Activated CD4-positive, CD25-positive, alpha-beta regulatory T cell (primary cell): ENCODE measurements at regions not wholly inside any gene's neighbourhood (a gene's known extent, or its start where the extent isn't known, plus 50 kb on each side); places are given as distances from the start of the nearest gene placed in this dataset.

Experiments
- DNase-seq, 4 experiments: peaks; one replicate each; lab custom pipeline; 2025; lab: John Stamatoyannopoulos, UW

GRCh38 chr11:104830508-104830907, 67.8 kb downstream of the CASP12 start:
- no peak for DNase-seq

DNA sequence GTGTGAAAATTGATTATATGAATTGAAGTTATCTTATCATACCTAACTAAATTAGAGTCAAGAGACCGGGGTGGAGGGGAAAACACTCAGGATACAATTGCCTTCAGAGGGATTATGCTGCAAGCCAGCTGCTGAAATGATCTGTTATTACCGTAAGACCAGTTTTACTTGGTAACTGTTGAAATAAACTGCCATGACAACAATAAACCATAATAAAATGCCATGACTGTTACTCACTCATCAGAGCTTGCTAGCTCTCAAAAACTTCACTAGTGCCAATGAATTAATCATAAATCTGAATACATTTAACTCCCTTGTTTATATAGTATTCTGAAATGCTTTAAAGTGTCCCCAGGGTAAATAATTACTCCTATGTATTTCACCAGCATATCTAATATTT, 68.2 kb downstream of the CASP12 start:
- DNase-seq: no peak

DNA sequence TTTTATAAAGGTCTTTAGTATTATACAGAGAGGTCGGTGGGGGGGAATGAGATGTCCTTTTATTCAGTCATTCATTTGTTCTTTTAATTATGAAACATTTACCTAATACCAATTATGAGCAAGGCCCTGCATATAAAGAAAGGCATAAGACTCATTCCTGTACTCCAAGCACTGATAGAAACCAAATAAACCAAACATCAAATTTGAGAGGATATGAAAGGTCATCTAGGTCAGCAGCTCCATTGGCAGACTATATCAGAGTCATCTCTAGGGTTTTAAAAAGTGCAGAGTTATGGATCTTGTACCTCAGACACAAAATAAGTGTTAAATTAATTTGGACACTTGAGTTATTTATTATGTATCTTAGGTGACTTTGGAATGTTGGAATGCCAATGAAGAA, 71.5 kb downstream of the CASP12 start:
- no peak for DNase-seq

- no peak for DNase-seq
Measured at GRCh38 chr11:104823657-104824056, 74.6 kb downstream of the CASP12 start.

- no peak for DNase-seq
Measured at GRCh38 chr11:104820431-104820830, 77.8 kb downstream of the CASP12 start.

- no peak for DNase-seq
Measured at GRCh38 chr11:104819603-104820002, 78.7 kb downstream of the CASP12 start.

DNA sequence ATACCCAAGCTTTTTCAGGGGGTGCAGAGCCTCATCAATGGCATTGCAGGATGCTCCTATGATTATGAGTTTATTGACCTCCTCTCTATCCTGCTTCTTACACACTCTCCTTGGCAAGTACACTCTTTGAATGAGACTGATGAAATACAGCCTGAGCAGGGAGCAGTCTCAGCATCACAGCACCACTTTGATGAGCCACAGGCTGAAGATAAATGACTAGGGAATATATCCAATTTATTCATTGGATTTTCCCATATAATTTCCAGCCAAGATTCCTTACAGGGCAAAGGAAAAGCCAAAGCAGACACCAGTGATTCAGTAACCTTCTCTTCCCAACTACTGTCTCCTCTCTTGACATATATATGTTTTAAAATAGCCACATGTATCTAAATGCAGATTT, 79.2 kb downstream of the CASP12 start:
- DNase-seq: no peak

- DNase-seq: no peak
Measured at GRCh38 chr11:104817973-104818372, 80.3 kb downstream of the CASP12 start.

DNA sequence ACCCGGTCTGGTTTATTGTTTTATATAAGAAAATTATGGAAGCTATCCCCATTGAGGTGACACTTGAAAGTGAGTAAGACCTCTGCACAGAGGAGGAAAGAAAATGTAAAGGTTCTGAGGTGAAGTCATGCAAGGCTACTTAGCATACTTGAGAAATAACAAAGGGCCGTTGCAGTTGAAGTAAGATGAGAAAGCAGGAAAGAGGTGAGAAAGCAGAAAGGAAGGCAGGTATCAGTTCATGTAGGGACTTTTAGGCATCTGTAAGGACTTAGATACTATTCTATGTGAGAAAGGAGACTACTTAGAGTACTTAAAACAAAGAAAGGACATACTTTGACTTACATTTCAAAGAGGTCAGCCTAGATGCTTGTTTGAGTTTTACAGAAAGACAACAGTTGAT, 84.7 kb downstream of the CASP12 start:
- no peak for DNase-seq

GRCh38 chr11:104812103-104812788, 86.0 kb downstream of the CASP12 start:
- DNase-seq: no peak

DNA sequence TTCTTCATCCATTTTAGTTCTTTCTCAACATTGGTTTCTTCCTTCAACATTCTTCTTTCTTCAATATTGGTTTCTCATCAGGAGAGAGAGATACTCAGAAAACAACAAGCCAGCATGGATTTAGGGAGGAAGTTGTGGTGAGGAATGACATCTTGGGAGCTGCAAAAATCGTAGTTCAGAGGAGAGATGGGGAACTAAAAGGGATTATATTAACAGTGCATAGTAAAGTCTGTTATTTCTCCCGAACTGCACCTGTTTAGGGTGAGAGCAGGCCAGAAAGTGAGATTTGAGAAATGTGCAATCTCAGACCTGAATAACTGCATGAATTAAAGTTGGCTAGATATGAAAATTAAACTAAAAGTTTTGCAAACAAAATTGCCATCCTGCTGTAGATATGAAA, 94.5 kb downstream of the CASP12 start:
- no peak for DNase-seq

- no peak for DNase-seq
Measured at GRCh38 chr11:104799251-104799650, 99.0 kb downstream of the CASP12 start.

DNA sequence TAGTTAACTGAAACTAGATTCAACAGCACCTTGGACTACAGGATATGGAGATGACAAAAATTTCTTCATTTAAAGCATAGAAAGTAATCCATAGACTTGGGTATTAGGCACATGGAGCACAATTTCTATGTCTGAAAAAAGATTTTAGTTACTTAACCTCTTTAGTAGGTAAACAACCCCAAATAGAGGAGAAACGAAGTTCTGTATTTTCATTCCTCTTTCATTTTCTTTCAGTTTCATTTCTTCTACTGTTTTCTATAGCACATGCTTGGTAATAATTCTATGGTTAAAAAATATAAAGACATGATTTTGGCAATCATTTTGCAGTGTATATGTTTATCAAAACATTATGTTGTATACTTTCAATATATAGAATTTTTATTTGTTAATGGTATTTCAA, 99.5 kb downstream of the CASP12 start:
- no peak for DNase-seq

- no peak for DNase-seq
Measured at GRCh38 chr11:104796301-104796700, 102.0 kb downstream of the CASP12 start.

DNA sequence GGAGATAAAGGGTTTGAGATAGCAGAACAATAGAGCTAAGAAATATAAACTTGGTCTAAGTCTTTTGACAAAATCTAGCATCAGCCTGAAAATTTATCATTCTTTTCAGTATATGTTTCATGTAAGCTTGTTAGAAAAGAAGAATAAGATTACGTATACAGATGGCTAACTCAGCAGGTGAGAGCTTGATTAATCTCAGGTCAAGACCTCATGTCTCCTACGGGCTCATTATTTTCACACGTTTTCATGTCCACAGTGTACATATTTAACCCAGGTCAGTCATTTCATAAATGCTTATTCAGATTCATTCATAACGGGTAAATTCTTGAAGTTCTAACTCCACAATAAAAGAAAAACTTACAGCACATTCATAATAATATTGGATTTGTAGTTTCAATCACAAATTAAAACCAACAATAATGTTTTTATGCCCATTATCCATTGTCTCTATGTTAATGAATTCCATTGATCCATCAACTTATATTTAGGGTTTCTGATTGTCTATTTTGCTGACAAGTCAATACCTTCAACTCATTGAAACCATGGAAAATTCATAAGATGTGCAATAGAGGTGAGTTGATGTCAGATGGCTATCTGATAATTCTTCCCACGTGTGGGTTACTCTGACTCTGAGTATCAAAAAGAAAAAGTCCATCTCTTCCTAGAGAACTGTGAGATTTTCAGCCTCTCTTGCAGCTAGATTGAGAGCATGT, 102.6 kb downstream of the CASP12 start:
- no peak for DNase-seq

GRCh38 chr11:104792861-104793260, 105.4 kb downstream of the CASP12 start:
- DNase-seq: no peak

GRCh38 chr11:104791896-104792295, 106.4 kb downstream of the CASP12 start:
- no peak for DNase-seq

- no peak for DNase-seq
Measured at GRCh38 chr11:104784684-104785460, 113.4 kb downstream of the CASP12 start.

GRCh38 chr11:104783241-104783640, 115.0 kb downstream of the CASP12 start:
- DNase-seq: no peak

GRCh38 chr11:104782377-104782754, 115.9 kb downstream of the CASP12 start:
- no peak for DNase-seq

DNA sequence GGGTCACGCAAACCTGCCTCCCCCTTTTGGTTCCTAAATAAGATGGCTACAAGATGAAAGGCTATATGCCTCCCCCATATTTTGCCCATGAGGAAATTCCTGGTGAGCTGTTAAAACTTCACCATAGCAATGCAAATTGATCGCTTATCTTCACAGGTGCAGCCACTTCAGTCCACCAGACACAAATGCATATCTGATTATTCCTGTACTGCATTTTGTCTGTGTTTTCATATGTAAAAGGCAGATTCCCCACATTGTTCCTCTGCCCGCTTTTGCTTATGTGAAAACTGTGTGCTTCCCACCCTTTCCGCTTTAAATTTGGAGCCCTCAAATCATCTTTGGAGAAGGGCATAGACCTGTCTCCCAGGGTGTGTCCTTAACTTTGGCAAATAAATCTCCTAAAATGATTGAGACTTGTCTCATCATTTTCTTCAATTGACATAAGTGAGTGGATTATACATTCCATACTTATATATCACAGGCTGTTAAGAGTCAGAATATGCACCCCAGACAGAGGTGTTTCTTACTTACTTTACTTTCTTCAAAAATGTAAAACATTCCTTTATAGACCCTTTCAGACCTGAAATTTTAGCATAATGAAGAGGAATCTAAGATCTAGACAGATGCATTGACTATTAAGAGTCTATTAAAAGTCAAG, 116.4 kb downstream of the CASP12 start:
- no peak for DNase-seq

DNA sequence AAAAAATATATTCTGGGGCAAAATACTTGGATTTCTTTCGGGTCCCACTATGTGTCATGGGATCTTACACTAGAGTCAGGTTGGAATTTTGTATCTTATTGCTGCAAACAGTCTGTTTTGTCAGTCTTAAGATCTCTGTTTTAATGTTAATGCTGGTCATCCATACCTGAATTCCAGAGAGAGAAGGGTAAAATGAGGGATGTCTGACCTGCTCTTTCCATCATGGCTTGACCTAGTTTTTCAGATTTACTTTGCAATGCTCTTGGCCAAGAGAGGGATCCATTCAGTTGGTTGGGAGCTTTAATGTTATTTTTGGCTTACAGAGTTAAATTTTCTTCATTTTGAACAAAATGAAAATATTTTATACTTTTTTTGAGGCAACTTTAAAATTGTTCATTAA, 117.2 kb downstream of the CASP12 start:
- DNase-seq: no peak
